Endodermal cell (in vitro differentiated cells): ENCODE measurements at regions not wholly inside any gene's neighbourhood (a gene's known extent, or its start where the extent isn't known, plus 50 kb on each side); places are given as distances from the start of the nearest gene placed in this dataset.
A peak's percentile ranks its signal among the peaks of the same experiment; 100 is the strongest.

ENCODE experiments used
- DNase-seq: peaks from one replicate; pipeline ENCODE4 v3.0.0-alpha.2; 2017
- H3K27ac ChIP-seq: 2 replicates; pipeline ENCODE4 v1.5.1; 2013; ENCODE audit warnings: mild to moderate bottlenecking, low read depth, low read length, moderate library complexity
- H3K27me3 ChIP-seq: 2 replicates; pipeline ENCODE4 v1.6.1; 2013; ENCODE audit warnings: mild to moderate bottlenecking, low read length, moderate library complexity; ENCODE audit not compliant: insufficient read depth, control insufficient read depth, poor library complexity, severe bottlenecking
- H3K36me3 ChIP-seq: 2 replicates; pipeline ENCODE4 v1.7.0; 2013; ENCODE audit warnings: mild to moderate bottlenecking, low read length, moderate library complexity; ENCODE audit not compliant: control insufficient read depth, insufficient read depth
- H3K4me1 ChIP-seq: one replicate; pipeline ENCODE4 v1.7.0; 2013; ENCODE audit warnings: low read length; ENCODE audit not compliant: control insufficient read depth, insufficient read depth
- H3K4me3 ChIP-seq: 2 replicates; pipeline ENCODE4 v1.5.1; 2013; ENCODE audit warnings: mild to moderate bottlenecking, low read length, moderate library complexity
- H3K9ac ChIP-seq: 2 replicates; pipeline ENCODE4 v1.6.1; 2013; ENCODE audit warnings: mild to moderate bottlenecking, low read length, moderate library complexity; ENCODE audit not compliant: poor library complexity, severe bottlenecking; ENCODE audit errors: extremely low read depth
- H3K9me3 ChIP-seq: 2 replicates; pipeline ENCODE4 v1.6.1; 2013; ENCODE audit warnings: mild to moderate bottlenecking, low read length, moderate library complexity; ENCODE audit not compliant: control insufficient read depth
- H3K27ac Mint-ChIP-seq: 2 replicates; pipeline ENCODE4 v1.8.0; 2020; ENCODE audit warnings: mixed read lengths
- H3K27me3 Mint-ChIP-seq: 2 replicates; pipeline ENCODE4 v1.8.0; 2021; ENCODE audit warnings: mild to moderate bottlenecking, mixed read lengths; ENCODE audit not compliant: insufficient read depth
- H3K36me3 Mint-ChIP-seq: 2 replicates; pipeline ENCODE4 v1.8.0; 2020; ENCODE audit warnings: low read depth, mixed read lengths
- H3K4me1 Mint-ChIP-seq: 2 replicates; pipeline ENCODE4 v1.8.0; 2020; ENCODE audit warnings: mixed read lengths
- H3K4me3 Mint-ChIP-seq: 2 replicates; pipeline ENCODE4 v1.8.0; 2020; ENCODE audit warnings: mild to moderate bottlenecking, moderate library complexity, mixed read lengths
- H3K9me3 Mint-ChIP-seq: 2 replicates; pipeline ENCODE4 v1.8.0; 2020; ENCODE audit warnings: mild to moderate bottlenecking, mixed read lengths
- WGBS, 2 experiments: methylation state at CpG; one replicate each; pipeline versions ENCODE4 v1.1.5 to v1.1.7; 2013; ENCODE audit warnings: missing lambda C conversion rate in 2 of 2, mixed read lengths in 1 of 2; ENCODE audit not compliant: insufficient coverage in 1 of 2, insufficient read length in 1 of 2; 5-methylcytosine and 5-hydroxymethylcytosine counted together
- TF ChIP-seq, protein P1 (sequence below): fragments of 200-600 bp; sonication (generic); conservative IDR thresholded peaks from 2 replicates; pipeline ENCODE4 v1.5.0; 2021; ENCODE audit warnings: antibody characterized with exemption, mild to moderate bottlenecking

DNA sequence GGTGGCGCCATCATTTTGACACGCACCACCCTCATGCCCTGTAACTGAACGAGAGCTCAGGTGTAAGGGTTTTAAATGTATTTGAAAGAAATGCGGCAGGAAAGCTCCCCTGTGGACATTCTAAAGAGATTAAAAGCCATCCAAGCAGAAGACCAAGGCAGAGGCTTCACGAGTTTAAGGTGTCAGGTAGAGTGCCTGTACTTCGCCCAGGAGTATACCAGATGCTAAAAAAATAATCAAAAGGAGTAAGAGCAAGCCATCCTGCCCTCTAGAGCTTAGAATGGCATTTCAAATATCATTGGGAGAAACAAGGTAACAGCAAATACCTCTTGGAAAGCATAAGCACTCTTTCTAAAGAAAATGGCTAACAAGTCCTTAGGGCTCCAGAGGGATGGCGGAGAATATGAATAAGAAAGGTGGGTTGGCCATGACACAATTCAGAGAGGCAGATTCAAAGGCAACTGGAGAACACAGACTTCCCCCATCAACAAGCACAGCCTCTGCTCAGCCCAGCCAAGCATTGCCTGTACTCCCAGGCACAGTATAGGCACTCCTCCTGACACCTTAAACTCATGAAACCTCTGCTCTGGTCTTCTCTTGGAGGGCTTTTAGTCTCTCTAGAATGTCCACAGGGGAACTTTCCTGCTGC is 447.6 kb downstream of the SUCLA2 start:
- TF ChIP-seq, protein P1, sequence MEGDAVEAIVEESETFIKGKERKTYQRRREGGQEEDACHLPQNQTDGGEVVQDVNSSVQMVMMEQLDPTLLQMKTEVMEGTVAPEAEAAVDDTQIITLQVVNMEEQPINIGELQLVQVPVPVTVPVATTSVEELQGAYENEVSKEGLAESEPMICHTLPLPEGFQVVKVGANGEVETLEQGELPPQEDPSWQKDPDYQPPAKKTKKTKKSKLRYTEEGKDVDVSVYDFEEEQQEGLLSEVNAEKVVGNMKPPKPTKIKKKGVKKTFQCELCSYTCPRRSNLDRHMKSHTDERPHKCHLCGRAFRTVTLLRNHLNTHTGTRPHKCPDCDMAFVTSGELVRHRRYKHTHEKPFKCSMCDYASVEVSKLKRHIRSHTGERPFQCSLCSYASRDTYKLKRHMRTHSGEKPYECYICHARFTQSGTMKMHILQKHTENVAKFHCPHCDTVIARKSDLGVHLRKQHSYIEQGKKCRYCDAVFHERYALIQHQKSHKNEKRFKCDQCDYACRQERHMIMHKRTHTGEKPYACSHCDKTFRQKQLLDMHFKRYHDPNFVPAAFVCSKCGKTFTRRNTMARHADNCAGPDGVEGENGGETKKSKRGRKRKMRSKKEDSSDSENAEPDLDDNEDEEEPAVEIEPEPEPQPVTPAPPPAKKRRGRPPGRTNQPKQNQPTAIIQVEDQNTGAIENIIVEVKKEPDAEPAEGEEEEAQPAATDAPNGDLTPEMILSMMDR: no peak
- no peak overlapping the region for H3K27ac ChIP-seq
- Mint-ChIP-seq H3K27ac (no peak overlapping the region), H3K4me1 (peaks cover 9% of the 10 kb centered on the region), H3K36me3 (no peaks in the 10 kb centered on the region), H3K9me3 (no peaks in the 10 kb centered on the region), H3K27me3 (no peaks in the 10 kb centered on the region), H3K4me3 (no peak overlapping the region)
- H3K9me3 ChIP-seq: no peaks in the 10 kb centered on the region
- no peak overlapping the region for H3K9ac ChIP-seq
- H3K36me3 ChIP-seq: no peaks in the 10 kb centered on the region
- H3K4me1 ChIP-seq: no peaks in the 10 kb centered on the region
- 81 to 85% methylated on average over 7 of the region's 7 CpGs for WGBS, 2 experiments
- no peaks in the 10 kb centered on the region for H3K27me3 ChIP-seq
- peak; percentile 51 for DNase-seq
- H3K4me3 ChIP-seq: no peak overlapping the region

DNA sequence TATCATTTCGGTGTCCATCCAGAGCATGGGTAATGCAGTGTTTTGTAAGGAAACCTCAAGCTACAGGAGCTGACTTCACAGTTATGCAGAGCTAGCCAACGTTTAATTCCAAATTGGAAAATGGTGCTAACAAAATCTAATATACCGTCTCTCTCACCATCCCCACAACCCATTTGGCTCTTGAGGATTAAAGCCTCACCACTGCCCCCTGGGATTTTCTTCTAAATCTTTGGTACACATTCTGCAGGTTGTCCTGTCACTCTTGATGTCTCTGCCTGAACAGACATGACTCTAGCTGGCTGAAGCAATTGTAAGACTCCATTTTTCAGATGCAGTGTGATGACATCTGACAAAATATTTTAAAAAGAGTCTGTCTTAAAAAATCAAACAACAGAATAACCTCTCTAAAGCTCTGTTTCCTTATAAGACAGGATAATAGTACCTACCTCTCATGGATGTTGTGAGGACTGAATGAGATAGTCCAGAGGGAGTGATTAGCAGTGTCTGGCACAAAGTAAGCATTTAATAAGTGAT is 451.8 kb downstream of the SUCLA2 start:
- H3K4me1 Mint-ChIP-seq: peaks cover 19% of the 10 kb centered on the region
- TF ChIP-seq, protein P1: peak; percentile 60
- 92 to 96% methylated on average over 3 of the region's 3 CpGs for WGBS, 2 experiments

DNA sequence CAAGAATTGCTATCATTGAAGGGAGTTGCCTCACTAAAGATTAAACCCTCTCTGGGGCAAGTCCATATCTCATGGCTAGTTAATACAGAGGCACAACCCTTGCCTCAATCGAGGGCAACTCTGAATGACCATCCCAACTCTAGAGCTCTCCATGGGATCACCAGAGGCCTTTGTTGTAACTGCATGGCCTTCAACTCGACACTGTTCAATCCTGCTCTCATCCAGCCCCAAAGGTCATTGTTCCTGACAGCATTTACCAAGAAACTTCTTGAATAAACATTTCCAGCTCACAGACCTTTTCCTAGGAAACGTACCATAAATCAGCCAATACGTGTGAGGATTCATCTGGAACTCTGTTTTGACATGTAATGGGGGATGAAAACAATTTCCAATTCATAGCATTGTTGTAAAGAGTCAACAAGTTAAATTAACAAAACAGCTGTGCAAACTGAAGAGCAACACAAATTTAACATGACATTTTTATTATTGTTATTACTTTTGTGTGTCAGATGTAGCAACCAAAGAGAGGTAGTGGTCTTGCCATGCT is 452.7 kb downstream of the SUCLA2 start:
- WGBS, 2 experiments: 80 to 92% methylated on average over 1 to 4 of the region's 4 CpGs
- H3K27me3 ChIP-seq: no peaks in the 10 kb centered on the region
- H3K9me3 ChIP-seq: no peaks in the 10 kb centered on the region
- no peaks in the 10 kb centered on the region for H3K36me3 Mint-ChIP-seq
- TF ChIP-seq, protein P1: no peak
- H3K4me1 Mint-ChIP-seq: peaks cover 16% of the 10 kb centered on the region
- no peaks in the 10 kb centered on the region for H3K4me1 ChIP-seq
- no peaks in the 10 kb centered on the region for H3K27me3 Mint-ChIP-seq
- no peak overlapping the region for H3K4me3 ChIP-seq
- H3K9me3 Mint-ChIP-seq: no peaks in the 10 kb centered on the region
- no peak overlapping the region for H3K4me3 Mint-ChIP-seq
- H3K9ac ChIP-seq: no peak overlapping the region
- H3K27ac Mint-ChIP-seq: no peak overlapping the region
- H3K36me3 ChIP-seq: no peaks in the 10 kb centered on the region
- DNase-seq: no peak
- no peak overlapping the region for H3K27ac ChIP-seq

More for the DNA sequence above, 451.8 kb downstream of the SUCLA2 start:
- Histone ChIP-seq H3K27me3 (no peaks in the 10 kb centered on the region), H3K27ac (no peak overlapping the region), H3K4me3 (no peak overlapping the region), H3K9me3 (no peaks in the 10 kb centered on the region), H3K9ac (no peak overlapping the region), H3K36me3 (no peaks in the 10 kb centered on the region), H3K4me1 (no peaks in the 10 kb centered on the region)
- no peaks in the 10 kb centered on the region for H3K9me3 Mint-ChIP-seq
- no peak overlapping the region for H3K27ac Mint-ChIP-seq
- H3K4me3 Mint-ChIP-seq: no peak overlapping the region
- DNase-seq: no peak
- no peaks in the 10 kb centered on the region for H3K27me3 Mint-ChIP-seq
- H3K36me3 Mint-ChIP-seq: no peaks in the 10 kb centered on the region
